ENCODE measurements at regions not wholly inside any gene's neighbourhood (a gene's known extent, or its start where the extent isn't known, plus 50 kb on each side); places are given as distances from the start of the nearest gene placed in this dataset.

- H3K79me2 ChIP-seq (replicated peaks; ENCODE audit: insufficient read depth, low read length) = no peaks in the 10 kb centered on the region
- H3K4me3 ChIP-seq (ENCODE audit: low read length) = peak overlapping the region; percentile 26
- H3K36me3 ChIP-seq (ENCODE audit: insufficient read depth, low read length) = no peaks in the 10 kb centered on the region
- TF ChIP-seq RAD21 (conservative IDR thresholded peaks at IDR 0.05) = no peak
- TF ChIP-seq MXI1 (conservative IDR thresholded peaks at IDR 0.05; ENCODE audit: poor library complexity, severe bottlenecking) = no peak
- TF ChIP-seq, protein P1, sequence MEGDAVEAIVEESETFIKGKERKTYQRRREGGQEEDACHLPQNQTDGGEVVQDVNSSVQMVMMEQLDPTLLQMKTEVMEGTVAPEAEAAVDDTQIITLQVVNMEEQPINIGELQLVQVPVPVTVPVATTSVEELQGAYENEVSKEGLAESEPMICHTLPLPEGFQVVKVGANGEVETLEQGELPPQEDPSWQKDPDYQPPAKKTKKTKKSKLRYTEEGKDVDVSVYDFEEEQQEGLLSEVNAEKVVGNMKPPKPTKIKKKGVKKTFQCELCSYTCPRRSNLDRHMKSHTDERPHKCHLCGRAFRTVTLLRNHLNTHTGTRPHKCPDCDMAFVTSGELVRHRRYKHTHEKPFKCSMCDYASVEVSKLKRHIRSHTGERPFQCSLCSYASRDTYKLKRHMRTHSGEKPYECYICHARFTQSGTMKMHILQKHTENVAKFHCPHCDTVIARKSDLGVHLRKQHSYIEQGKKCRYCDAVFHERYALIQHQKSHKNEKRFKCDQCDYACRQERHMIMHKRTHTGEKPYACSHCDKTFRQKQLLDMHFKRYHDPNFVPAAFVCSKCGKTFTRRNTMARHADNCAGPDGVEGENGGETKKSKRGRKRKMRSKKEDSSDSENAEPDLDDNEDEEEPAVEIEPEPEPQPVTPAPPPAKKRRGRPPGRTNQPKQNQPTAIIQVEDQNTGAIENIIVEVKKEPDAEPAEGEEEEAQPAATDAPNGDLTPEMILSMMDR (IDR thresholded peaks at IDR 0.05; ENCODE audit: poor library complexity, severe bottlenecking) = no peak
- TF ChIP-seq EZH2 (IDR thresholded peaks at IDR 0.05; ENCODE audit: borderline replicate concordance, insufficient read depth, low read length, poor library complexity, severe bottlenecking) = no peak
- TF ChIP-seq TAF1 (IDR thresholded peaks at IDR 0.05; ENCODE audit: low read depth) = no peak
- TF ChIP-seq SMC3 (conservative IDR thresholded peaks at IDR 0.05; ENCODE audit: poor library complexity) = no peak
- peak; percentile 59 for TF ChIP-seq EP300 (conservative IDR thresholded peaks at IDR 0.05; ENCODE audit: poor library complexity, severe bottlenecking)
- TF ChIP-seq POLR2AphosphoS5 (IDR thresholded peaks at IDR 0.05) = peak; percentile 15
- TF ChIP-seq, protein P2, sequence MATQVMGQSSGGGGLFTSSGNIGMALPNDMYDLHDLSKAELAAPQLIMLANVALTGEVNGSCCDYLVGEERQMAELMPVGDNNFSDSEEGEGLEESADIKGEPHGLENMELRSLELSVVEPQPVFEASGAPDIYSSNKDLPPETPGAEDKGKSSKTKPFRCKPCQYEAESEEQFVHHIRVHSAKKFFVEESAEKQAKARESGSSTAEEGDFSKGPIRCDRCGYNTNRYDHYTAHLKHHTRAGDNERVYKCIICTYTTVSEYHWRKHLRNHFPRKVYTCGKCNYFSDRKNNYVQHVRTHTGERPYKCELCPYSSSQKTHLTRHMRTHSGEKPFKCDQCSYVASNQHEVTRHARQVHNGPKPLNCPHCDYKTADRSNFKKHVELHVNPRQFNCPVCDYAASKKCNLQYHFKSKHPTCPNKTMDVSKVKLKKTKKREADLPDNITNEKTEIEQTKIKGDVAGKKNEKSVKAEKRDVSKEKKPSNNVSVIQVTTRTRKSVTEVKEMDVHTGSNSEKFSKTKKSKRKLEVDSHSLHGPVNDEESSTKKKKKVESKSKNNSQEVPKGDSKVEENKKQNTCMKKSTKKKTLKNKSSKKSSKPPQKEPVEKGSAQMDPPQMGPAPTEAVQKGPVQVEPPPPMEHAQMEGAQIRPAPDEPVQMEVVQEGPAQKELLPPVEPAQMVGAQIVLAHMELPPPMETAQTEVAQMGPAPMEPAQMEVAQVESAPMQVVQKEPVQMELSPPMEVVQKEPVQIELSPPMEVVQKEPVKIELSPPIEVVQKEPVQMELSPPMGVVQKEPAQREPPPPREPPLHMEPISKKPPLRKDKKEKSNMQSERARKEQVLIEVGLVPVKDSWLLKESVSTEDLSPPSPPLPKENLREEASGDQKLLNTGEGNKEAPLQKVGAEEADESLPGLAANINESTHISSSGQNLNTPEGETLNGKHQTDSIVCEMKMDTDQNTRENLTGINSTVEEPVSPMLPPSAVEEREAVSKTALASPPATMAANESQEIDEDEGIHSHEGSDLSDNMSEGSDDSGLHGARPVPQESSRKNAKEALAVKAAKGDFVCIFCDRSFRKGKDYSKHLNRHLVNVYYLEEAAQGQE (IDR thresholded peaks at IDR 0.05; ENCODE audit: borderline replicate concordance) = no peak
- H3K27me3 ChIP-seq (ENCODE audit: insufficient read depth, low read depth, low read length) = no peaks in the 10 kb centered on the region
- peak overlapping the region; percentile 66 for H3K27ac ChIP-seq (ENCODE audit: low read length)
- H3K9me3 ChIP-seq (ENCODE audit: low read length) = no peaks in the 10 kb centered on the region
- H3F3A ChIP-seq (ENCODE audit: insufficient read depth, low read length, poor library complexity, severe bottlenecking) = peaks cover 8% of the 10 kb centered on the region
- H4K20me1 ChIP-seq (ENCODE audit: insufficient read depth) = no peaks in the 10 kb centered on the region
- H2AFZ ChIP-seq (ENCODE audit: low read depth, low read length) = no peak overlapping the region
- H3K4me2 ChIP-seq (ENCODE audit: low read length) = no peak overlapping the region
- H3K9ac ChIP-seq (ENCODE audit: low read length) = no peak overlapping the region
- no peaks in the 10 kb centered on the region for H3K9me2 ChIP-seq (ENCODE audit: insufficient read depth, low read length)
Measured at GRCh38 chr4:57488366-57489162, 378.4 kb upstream of the IGFBP7 start.

DNA sequence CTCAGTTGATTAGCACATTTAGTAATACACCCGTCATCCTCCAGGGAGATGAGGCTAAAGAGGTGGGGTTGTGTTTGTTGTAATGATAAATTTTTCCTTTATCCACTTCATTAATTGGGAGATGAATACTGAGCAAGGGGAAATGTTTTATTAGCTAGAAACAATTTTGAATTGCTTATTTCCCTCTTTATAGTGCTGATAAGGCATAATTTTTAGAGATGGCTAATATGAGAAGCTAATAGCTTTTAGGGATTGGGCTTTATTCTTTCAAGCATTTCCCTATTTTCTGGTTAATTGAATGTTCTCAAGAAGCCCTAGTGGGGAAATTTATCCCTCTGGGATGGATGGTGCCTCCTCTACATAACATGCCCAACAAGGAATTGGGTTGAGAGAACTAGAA lies 365.2 kb upstream of the IGFBP7 start:
- H3K9me3 ChIP-seq (ENCODE audit: low read length) = no peaks in the 10 kb centered on the region
- no peak overlapping the region for H3K9ac ChIP-seq (ENCODE audit: low read length)
- no peak overlapping the region for H3K4me3 ChIP-seq (ENCODE audit: low read length)
- H3F3A ChIP-seq (ENCODE audit: insufficient read depth, low read length, poor library complexity, severe bottlenecking) = no peaks in the 10 kb centered on the region
- TF ChIP-seq EZH2 (IDR thresholded peaks at IDR 0.05; ENCODE audit: borderline replicate concordance, insufficient read depth, low read length, poor library complexity, severe bottlenecking) (no peak), TAF1 (IDR thresholded peaks at IDR 0.05; ENCODE audit: low read depth) (no peak), SMC3 (conservative IDR thresholded peaks at IDR 0.05; ENCODE audit: poor library complexity) (no peak), MXI1 (conservative IDR thresholded peaks at IDR 0.05; ENCODE audit: poor library complexity, severe bottlenecking) (no peak), POLR2AphosphoS5 (IDR thresholded peaks at IDR 0.05) (no peak)
- H3K27ac ChIP-seq (ENCODE audit: low read length) = no peak overlapping the region
- H4K20me1 ChIP-seq (ENCODE audit: insufficient read depth) = no peaks in the 10 kb centered on the region
- no peaks in the 10 kb centered on the region for H3K36me3 ChIP-seq (ENCODE audit: insufficient read depth, low read length)
- H3K79me2 ChIP-seq (replicated peaks; ENCODE audit: insufficient read depth, low read length) = no peaks in the 10 kb centered on the region
- no peak overlapping the region for H3K4me2 ChIP-seq (ENCODE audit: low read length)
- H3K9me2 ChIP-seq (ENCODE audit: insufficient read depth, low read length) = no peaks in the 10 kb centered on the region
- no peak overlapping the region for H2AFZ ChIP-seq (ENCODE audit: low read depth, low read length)
- H3K27me3 ChIP-seq (ENCODE audit: insufficient read depth, low read depth, low read length) = no peaks in the 10 kb centered on the region
